GM03348 (cell line): ENCODE measurements at regions not wholly inside any gene's neighbourhood (a gene's known extent, or its start where the extent isn't known, plus 50 kb on each side); places are given as distances from the start of the nearest gene placed in this dataset.

Experiments used
- DNase-seq: peaks from one replicate; pipeline ENCODE4 v3.0.0; 2012; ENCODE audit warnings: low spot score

GRCh38 chr3:59545374-59545773 is 495.5 kb upstream of the CFAP20DC start:
- no peak for DNase-seq

DNA sequence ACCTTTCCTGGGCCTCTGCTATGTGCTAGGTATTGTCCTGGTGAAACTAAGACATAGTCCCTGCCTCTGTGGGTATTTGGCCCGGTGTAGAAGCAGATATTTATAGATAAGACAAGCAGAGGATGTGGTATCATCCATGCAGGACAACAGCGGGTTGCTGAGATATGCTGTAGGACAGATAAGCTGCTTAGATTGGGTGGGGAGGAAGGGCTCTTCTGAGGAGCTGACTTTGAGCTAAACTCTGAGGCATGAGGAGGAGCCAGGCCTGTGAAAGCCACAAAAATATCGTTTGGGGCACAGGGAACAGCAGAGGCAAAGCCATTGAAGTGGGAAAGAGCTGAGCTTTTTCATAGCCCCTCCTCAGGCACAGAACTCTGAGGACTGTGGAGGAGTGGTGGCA is 492.5 kb upstream of the CFAP20DC start:
- DNase-seq = no peak

DNA sequence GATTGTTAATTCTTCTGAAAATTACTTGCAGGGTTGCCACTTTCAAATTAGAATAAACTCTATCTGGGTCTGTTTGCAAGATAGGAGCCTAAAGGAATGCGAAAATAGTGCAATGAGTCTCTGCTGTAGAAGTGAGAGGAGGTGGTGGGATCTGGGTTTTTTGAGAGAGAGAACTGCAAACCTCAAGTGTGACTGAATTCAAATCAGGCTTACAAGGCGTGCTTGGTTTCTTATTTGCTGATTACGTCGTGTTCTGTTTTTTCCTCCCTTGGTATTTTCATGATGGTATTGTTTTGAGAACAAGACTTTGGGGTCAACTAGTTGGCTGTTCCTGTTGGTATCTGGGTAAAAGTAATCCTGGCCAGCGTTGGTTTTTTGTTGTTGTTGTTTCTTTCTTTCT is 490.9 kb upstream of the CFAP20DC start:
- DNase-seq = no peak

GRCh38 chr3:59540241-59540640 is 490.4 kb upstream of the CFAP20DC start:
- peak; percentile 12 for DNase-seq

DNA sequence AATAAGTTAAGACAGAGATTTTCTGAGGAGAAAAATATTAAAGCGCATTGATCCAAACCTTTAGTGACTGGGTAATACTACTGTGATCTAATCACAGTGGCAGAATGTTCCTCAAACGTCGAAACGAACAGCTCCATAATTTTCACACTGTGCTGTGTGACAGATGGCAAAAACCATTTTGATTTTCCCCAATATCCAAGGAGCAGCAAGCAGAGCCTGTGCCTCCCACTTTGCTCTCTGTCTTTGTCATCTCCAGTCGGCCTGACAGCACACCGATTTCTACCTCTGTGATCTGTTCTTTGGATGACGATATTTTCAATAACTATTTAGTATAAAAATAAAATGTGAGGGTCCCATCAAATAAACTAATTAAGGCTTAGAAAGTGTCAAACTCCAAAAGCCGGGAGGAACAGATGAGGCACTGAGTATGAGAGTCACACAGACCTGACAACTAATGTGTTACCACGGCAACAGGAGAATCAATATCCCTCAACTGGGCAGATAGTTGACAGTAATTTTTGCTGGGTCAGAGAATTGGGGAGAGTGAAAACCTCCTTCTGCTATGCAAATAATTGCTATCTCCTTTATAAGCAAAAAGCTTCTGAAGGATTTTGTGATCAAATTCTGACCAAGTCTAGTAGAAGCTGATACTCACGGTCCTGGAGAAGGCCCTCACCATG is 489.1 kb upstream of the CFAP20DC start:
- DNase-seq = no peak

GRCh38 chr3:59535791-59536221 is 486.0 kb upstream of the CFAP20DC start:
- DNase-seq = peak; percentile 34

GRCh38 chr3:59531994-59532393 is 482.2 kb upstream of the CFAP20DC start:
- no peak for DNase-seq

GRCh38 chr3:59531066-59531745 is 481.4 kb upstream of the CFAP20DC start:
- DNase-seq = no peak

DNA sequence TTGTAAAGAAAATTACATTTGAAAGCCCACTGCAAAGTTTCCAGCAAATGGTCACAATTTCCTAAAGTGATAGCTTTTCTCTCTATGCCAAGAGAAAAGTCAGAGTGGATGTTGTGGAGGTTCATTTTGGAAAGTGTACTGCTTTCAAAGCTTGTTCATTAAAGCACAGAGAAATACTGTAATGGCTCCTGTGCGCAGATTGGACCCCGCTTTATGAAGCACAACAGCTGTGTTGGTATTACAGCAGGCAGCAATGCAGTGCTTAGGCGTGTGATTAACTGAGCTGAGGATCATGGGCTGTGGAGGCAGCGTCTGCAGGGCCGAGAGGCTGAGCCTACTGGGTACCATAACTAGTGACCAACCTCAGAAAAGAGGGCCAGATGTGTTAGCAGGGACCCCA is 478.4 kb upstream of the CFAP20DC start:
- DNase-seq = no peak

DNA sequence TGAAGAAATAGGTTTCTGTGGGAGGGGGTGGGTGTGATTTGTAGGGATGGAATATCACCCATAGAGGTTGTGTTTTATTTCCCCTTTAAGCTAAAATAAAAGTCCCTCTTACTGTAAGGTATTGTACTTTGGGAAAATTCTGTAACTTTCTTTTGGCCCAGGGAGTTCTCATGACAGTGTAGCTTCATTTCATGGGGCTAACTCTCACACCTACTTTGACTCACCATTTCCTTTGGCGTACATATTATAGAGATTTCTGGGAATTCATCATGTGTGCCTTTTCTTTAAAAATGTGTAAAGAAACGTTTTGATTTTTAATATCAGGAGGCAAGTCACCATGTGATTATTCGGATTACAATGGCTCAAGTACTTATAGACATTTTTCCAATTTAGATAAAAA is 477.7 kb upstream of the CFAP20DC start:
- no peak for DNase-seq

DNA sequence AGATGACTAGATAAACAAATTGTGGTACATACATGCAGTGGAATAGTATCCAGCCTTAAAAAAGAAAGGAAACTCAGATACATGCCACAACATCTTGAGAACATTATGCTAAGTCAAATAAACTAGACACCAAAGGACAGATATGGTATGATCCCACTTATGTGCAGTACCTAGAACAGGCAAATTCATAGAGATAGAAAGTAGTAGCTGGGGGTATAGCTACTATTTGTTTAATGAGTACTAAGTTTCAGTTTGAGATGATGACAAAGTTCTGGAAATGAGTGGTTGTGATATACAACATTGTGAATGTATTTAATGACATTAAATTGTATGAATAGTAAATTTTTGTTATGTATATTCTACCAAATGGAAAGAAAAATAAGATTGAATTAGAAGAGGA is 477.2 kb upstream of the CFAP20DC start:
- DNase-seq = no peak

GRCh38 chr3:59522550-59522949 is 472.7 kb upstream of the CFAP20DC start:
- no peak for DNase-seq

- no peak for DNase-seq
Measured at GRCh38 chr3:59519094-59519493, 469.3 kb upstream of the CFAP20DC start.

GRCh38 chr3:59518283-59519055 is 468.6 kb upstream of the CFAP20DC start:
- DNase-seq = no peak

DNA sequence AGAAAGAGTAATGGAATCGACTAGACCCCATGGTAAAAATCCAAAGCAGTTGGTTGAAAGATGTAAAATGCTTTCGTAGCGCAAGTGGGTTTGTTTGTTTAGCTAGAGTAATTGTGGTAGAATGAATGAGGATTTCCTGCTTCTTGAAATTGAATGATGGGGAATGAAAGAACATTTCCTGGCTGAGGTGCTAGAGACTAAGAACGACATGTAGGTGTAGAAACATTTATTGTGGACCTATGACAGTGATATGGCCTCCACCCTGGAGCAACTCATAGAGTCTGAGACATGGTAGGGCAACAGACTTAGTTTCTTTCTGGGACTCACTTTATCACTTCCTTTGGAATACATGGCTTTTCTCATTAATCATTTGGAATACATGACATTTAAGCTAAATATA is 467.6 kb upstream of the CFAP20DC start:
- DNase-seq = no peak

- DNase-seq = no peak
Measured at GRCh38 chr3:59515966-59516365, 466.1 kb upstream of the CFAP20DC start.

- no peak for DNase-seq
Measured at GRCh38 chr3:59514865-59515482, 465.1 kb upstream of the CFAP20DC start.

DNA sequence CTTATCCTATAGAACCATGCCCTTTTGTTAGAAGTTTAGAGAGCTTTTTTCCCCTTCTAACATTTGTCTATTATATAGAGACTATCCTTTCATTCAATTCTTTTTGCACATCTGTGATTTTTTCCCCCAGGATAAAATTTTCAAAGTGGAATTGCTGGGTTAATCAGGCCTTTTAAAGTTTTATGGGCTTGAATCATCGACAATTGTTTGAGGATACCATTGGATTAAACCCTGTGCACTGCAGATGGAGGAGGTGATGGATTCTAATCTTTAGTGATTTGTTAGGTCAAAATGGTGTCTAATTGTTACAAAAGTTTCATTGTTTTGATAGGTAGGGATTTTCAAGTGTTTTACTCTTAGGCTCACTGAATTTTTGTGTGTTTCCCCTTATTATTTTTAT is 463.7 kb upstream of the CFAP20DC start:
- DNase-seq = no peak

GRCh38 chr3:59512066-59512465 is 462.2 kb upstream of the CFAP20DC start:
- DNase-seq = no peak

- peak; percentile 19 for DNase-seq
Measured at GRCh38 chr3:59510576-59510975, 460.8 kb upstream of the CFAP20DC start.

DNA sequence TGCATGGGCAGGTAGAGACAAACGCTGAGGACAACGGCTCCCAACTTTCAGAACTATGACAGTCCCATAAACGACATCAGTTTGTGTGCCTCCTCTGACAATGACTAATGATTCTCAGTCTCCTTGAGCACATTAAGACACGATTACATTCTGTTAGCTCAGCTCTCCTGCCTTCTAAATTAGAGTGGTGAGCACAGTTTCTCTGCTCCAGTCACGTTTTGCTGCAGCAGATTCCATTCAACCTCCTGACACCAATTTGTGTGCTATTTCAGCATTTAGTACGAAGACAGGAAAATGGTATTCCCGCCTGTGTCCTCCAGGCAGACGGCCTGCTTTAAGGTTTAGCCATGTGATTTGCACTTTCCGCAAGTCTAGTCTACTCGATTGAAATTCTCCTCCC is 458.4 kb upstream of the CFAP20DC start:
- no peak for DNase-seq

DNA sequence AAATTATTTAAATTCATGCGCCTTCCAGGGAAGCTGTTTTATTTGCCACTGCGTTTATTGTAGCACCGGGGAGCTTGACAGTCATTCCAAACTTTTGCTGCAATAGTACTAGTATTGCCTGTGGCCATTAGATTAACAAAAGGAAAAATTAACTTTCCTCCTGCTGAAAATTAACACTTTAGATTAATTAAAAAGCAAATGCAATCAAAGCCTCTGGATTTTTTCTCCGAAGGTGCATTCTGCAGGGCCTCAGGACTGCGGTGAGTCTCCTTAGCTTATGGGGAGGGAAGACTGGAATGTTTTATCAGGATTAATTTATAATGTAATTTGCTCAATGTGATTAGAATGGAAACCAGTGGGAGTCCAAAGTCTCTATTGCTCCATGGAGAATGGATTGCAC is 456.4 kb upstream of the CFAP20DC start:
- DNase-seq = no peak

- no peak for DNase-seq
Measured at GRCh38 chr3:59503441-59503840, 453.6 kb upstream of the CFAP20DC start.
